K562 (cell line): ENCODE measurements at regions not wholly inside any gene's neighbourhood (a gene's known extent, or its start where the extent isn't known, plus 50 kb on each side); places are given as distances from the start of the nearest gene placed in this dataset.

Experiments used
- ARID1B ChIP-seq: fragments of 450-650 bp; IDR thresholded peaks from 2 replicates; pipeline ENCODE4 v1.6.1; 2016; ENCODE audit warnings: antibody characterized with exemption, mild to moderate bottlenecking, inconsistent platforms
- CSDE1 ChIP-seq, 2 experiments: fragments of 450-650 bp; IDR thresholded peaks; 2 replicates each; pipeline ENCODE4 v1.6.1; 2016; ENCODE audit warnings: mild to moderate bottlenecking in 1 of 2
- ETV1 ChIP-seq: fragments of 450-650 bp; conservative IDR thresholded peaks from 2 replicates; pipeline ENCODE4 v1.6.1; 2016; ENCODE audit warnings: missing genetic modification characterization, control low read depth, low read depth, missing compliant biosample characterization
- ETV5 ChIP-seq: sonication (generic); formaldehyde crosslinking; IDR thresholded peaks from 2 replicates; pipeline ENCODE4 v1.4.0; 2020; ENCODE audit warnings: low read depth, mild to moderate bottlenecking, missing genetic modification reagents
- HMGN3 ChIP-seq: IDR thresholded peaks from 2 replicates; pipeline ENCODE4 v1.6.1; 2011; ENCODE audit warnings: borderline replicate concordance, low read depth, mild to moderate bottlenecking, mixed read lengths, low read length; ENCODE audit not compliant: insufficient read length; ENCODE audit errors: extremely low read depth
- KLF6 ChIP-seq: fragments of 250-450 bp; sonication (Bioruptor Pico); IDR thresholded peaks from 2 replicates; pipeline ENCODE4 v1.4.0; 2020; ENCODE audit warnings: mild to moderate bottlenecking, moderate library complexity, borderline replicate concordance
- NELFE ChIP-seq: IDR thresholded peaks from 2 replicates; pipeline ENCODE4 v1.6.1; 2011; ENCODE audit warnings: mild to moderate bottlenecking; ENCODE audit not compliant: insufficient read depth, insufficient read length
- PRDM10 ChIP-seq: fragments of 450-650 bp; IDR thresholded peaks from 2 replicates; pipeline ENCODE4 v1.6.1; 2018; ENCODE audit not compliant: partially characterized antibody
- SFPQ ChIP-seq: fragments of 200-400 bp; formaldehyde crosslinking; IDR thresholded peaks from 2 replicates; pipeline ENCODE4 v1.6.1; 2017; ENCODE audit warnings: mild to moderate bottlenecking, low read depth, low read length, moderate library complexity
- TAL1 ChIP-seq: fragments of 450-650 bp; IDR thresholded peaks from 2 replicates; pipeline ENCODE4 v1.6.1; 2016; ENCODE audit warnings: mild to moderate bottlenecking
- U2AF2 ChIP-seq: fragments of 200-400 bp; formaldehyde crosslinking; optimal IDR thresholded peaks from 2 replicates; pipeline ENCODE3; 2017; ENCODE audit warnings: low read depth, mild to moderate bottlenecking, low read length
- VEZF1 ChIP-seq: fragments of 200-800 bp; sonication (Bioruptor generic); IDR thresholded peaks from 2 replicates; pipeline ENCODE4 v1.6.1; 2017; ENCODE audit warnings: missing genetic modification characterization, missing compliant biosample characterization
- ZBTB2 ChIP-seq: fragments of 450-650 bp; IDR thresholded peaks from 2 replicates; pipeline ENCODE4 v1.6.1; 2016; ENCODE audit warnings: antibody characterized with exemption
- ZNF280A ChIP-seq: fragments of 450-650 bp; IDR thresholded peaks from 2 replicates; pipeline ENCODE4 v1.6.1; 2018; ENCODE audit warnings: mild to moderate bottlenecking, low read depth; ENCODE audit not compliant: partially characterized antibody
- ZNF655 ChIP-seq: fragments of 250-450 bp; sonication (Bioruptor Pico); IDR thresholded peaks from 2 replicates; pipeline ENCODE4 v1.5.0; 2021

GRCh38 chr16:65975049-65975708 lies 391.3 kb upstream of the CDH5 start (continued):
- TF ChIP-seq ETV1 (0 out of 2 replicates have a peak, but pooled peaks have one; percentile 31), SFPQ (no peak), KLF6 (CRISPR knock-in tag) (no peak), NELFE (no peak), VEZF1 (CRISPR knock-in tag) (no peak; the same call in 1 of the 2 replicates), ZBTB2 (no peak), TAL1 (peak; percentile 13; the same call in 1 of the 2 replicates), ZNF655 (CRISPR knock-in tag) (no peak), CSDE1 (IDR thresholded peaks at IDR 0.05) (no peak), U2AF2 (no peak), PRDM10 (no peak), ZNF280A (no peak), ETV5 (no peak), HMGN3 (no peak), ARID1B (peak; percentile 82)
